T-cell (primary cell): ENCODE measurements at regions not wholly inside any gene's neighbourhood (a gene's known extent, or its start where the extent isn't known, plus 50 kb on each side); places are given as distances from the start of the nearest gene placed in this dataset.

Source experiments
- ATAC-seq, 4 experiments: fragments of 200-7000 bp in 3 of 4; fragments of 150-1000 bp in 1 of 4; cut with Tn5 transposase; replicated peaks in 1 of 4; 1 replicate in 3 of 4; 2 replicates in 1 of 4; pipeline ENCODE4 v1.10.0; 2021; ENCODE audit warnings: moderate library complexity in 3 of 4, mild to moderate bottlenecking in 2 of 4, moderate number of reproducible peaks in 1 of 4
- CTCF ChIA-PET, 2 donors: fragments of 300-600 bp; sonication (Branson Sonifier 250); formaldehyde crosslinking; loops; one replicate each; lab custom pipeline; 2022; ENCODE audit warnings: antibody characterized with exemption in 2 of 2; lab: Charles Lee
- POLR2A ChIA-PET, 2 donors: fragments of 300-600 bp; sonication (Branson Sonifier 250); formaldehyde crosslinking; loops; one replicate each; lab custom pipeline; 2022; ENCODE audit warnings: antibody characterized with exemption in 2 of 2; lab: Charles Lee
- DNase-seq, 35 experiments: peaks; one replicate each; pipeline versions ENCODE4 v3.0.0 to v3.0.0-alpha.2; 2013 to 2023
- H3K27ac ChIP-seq: one replicate; pipeline ENCODE4 v1.5.1; 2013; ENCODE audit warnings: low read length
- H3K27me3 ChIP-seq, 2 experiments: replicated peaks in 1 of 2; 1 replicate in 1 of 2; 2 replicates in 1 of 2; pipeline versions ENCODE4 v1.6.1 to v1.7.0; 2013; ENCODE audit warnings: low read length in 1 of 2, mixed read lengths in 1 of 2; ENCODE audit not compliant: control insufficient read depth in 2 of 2, insufficient read depth in 2 of 2; ENCODE audit errors: extremely low read depth in 1 of 2
- H3K36me3 ChIP-seq, 2 donors: 1 replicate in 1 of 2; 2 replicates in 1 of 2; pipeline versions ENCODE4 v1.6.1 to v1.7.0; 2013; ENCODE audit warnings: low read length in 1 of 2; ENCODE audit not compliant: control insufficient read depth in 2 of 2, insufficient read depth in 1 of 2; ENCODE audit errors: extremely low read depth in 1 of 2
- H3K4me1 ChIP-seq, 2 experiments: 1 replicate in 1 of 2; 2 replicates in 1 of 2; pipeline versions ENCODE4 v1.6.1 to v1.7.0; 2013; ENCODE audit warnings: low read length in 2 of 2, mixed read lengths in 1 of 2; ENCODE audit not compliant: insufficient read depth in 2 of 2, control insufficient read depth in 1 of 2; ENCODE audit errors: extremely low read depth in 1 of 2
- H3K4me3 ChIP-seq, 2 donors: 1 replicate in 1 of 2; 2 replicates in 1 of 2; pipeline versions ENCODE4 v1.5.1 to v1.7.0; 2013; ENCODE audit warnings: mild to moderate bottlenecking in 2 of 2, low read length in 1 of 2, moderate library complexity in 1 of 2; ENCODE audit not compliant: control insufficient read depth in 1 of 2; ENCODE audit errors: extremely low read depth in 1 of 2
- H3K9me3 ChIP-seq: 2 replicates; pipeline ENCODE4 v1.7.0; 2013
- H3K27ac Mint-ChIP-seq, 2 donors: one replicate each; pipeline ENCODE4 v1.8.0; 2020 to 2021; ENCODE audit warnings: mild to moderate bottlenecking in 2 of 2, mixed read lengths in 2 of 2
- H3K27me3 Mint-ChIP-seq, 2 donors: one replicate each; pipeline ENCODE4 v1.8.0; 2021 to 2022; ENCODE audit warnings: mixed read lengths in 2 of 2
- H3K36me3 Mint-ChIP-seq: one replicate; pipeline ENCODE4 v1.8.0; 2021; ENCODE audit warnings: mixed read lengths
- H3K4me1 Mint-ChIP-seq, 3 donors: one replicate each; pipeline ENCODE4 v1.8.0; 2020 to 2022; ENCODE audit warnings: mixed read lengths in 3 of 3, mild to moderate bottlenecking in 1 of 3
- H3K4me3 Mint-ChIP-seq, 3 donors: one replicate each; pipeline ENCODE4 v1.8.0; 2020 to 2022; ENCODE audit warnings: mild to moderate bottlenecking in 3 of 3, mixed read lengths in 3 of 3, moderate library complexity in 3 of 3
- H3K9me3 Mint-ChIP-seq, 3 donors: one replicate each; pipeline ENCODE4 v1.8.0; 2020 to 2022; ENCODE audit warnings: mixed read lengths in 3 of 3
- WGBS: methylation state at CpG from one replicate; pipeline ENCODE4 v1.1.5; 2013; ENCODE audit warnings: missing lambda C conversion rate; ENCODE audit not compliant: insufficient coverage; 5-methylcytosine and 5-hydroxymethylcytosine counted together

- Histone ChIP-seq H3K27me3 (no peaks in the 10 kb centered on the region), H3K27ac (no peak overlapping the region), H3K9me3 (no peaks in the 10 kb centered on the region), H3K4me1 (no peaks in the 10 kb centered on the region), H3K36me3 (no peaks in the 10 kb centered on the region), H3K4me3 (no peak overlapping the region)
- Mint-ChIP-seq H3K27me3 (no peaks in the 10 kb centered on the region), H3K27ac (no peak overlapping the region), H3K36me3 (no peaks in the 10 kb centered on the region), H3K9me3 (peaks cover 7 to 26% (median 20%) of the 10 kb centered on the region in 3 donors), H3K4me1 (no peaks in the 10 kb centered on the region), H3K4me3 (no peak overlapping the region)
- POLR2A ChIA-PET: no interaction called here
- no CpG with 5 or more reads among the region's 2 CpGs for WGBS
- ATAC-seq: no peak
- no peak for DNase-seq
- CTCF ChIA-PET: no interaction called here
These were observed 1248.5 kb downstream of the ROBO1 start for GRCh38 chr3:78519281-78519680.

GRCh38 chr3:78529601-78530000, 1238.2 kb downstream of the ROBO1 start:
- Histone ChIP-seq H3K27ac (no peak overlapping the region), H3K4me1 (no peaks in the 10 kb centered on the region), H3K9me3 (no peaks in the 10 kb centered on the region), H3K36me3 (no peaks in the 10 kb centered on the region), H3K27me3 (no peaks in the 10 kb centered on the region), H3K4me3 (no peak overlapping the region)
- Mint-ChIP-seq H3K4me3 (no peak overlapping the region), H3K27me3 (no peaks in the 10 kb centered on the region), H3K9me3 (peaks cover 19 to 27% (median 23%) of the 10 kb centered on the region in 3 donors), H3K27ac (no peak overlapping the region), H3K4me1 (no peaks in the 10 kb centered on the region), H3K36me3 (no peaks in the 10 kb centered on the region)
- WGBS: no CpG with 5 or more reads among the region's 3 CpGs
- CTCF ChIA-PET: no interaction called here
- POLR2A ChIA-PET: no interaction called here
- DNase-seq (no peak), ATAC-seq (no peak)

- ATAC-seq: no peak
- POLR2A ChIA-PET: interaction anchor here in 1 of 2 donors (0.6 kb wide), 1 partner anchor 10 kb away, joined by 3 read pairs; no protein-coding TSS in a partner anchor
These were observed 1227.3 kb downstream of the ROBO1 start for GRCh38 chr3:78540485-78540884.

GRCh38 chr3:78545827-78546226, 1222.0 kb downstream of the ROBO1 start:
- no peak overlapping the region for H3K27ac Mint-ChIP-seq
- POLR2A ChIA-PET: no interaction called here
- ATAC-seq (no peak), DNase-seq (no peak)
- H3K4me3 Mint-ChIP-seq: no peak overlapping the region
- H3K27me3 Mint-ChIP-seq: no peaks in the 10 kb centered on the region
- H3K27me3 ChIP-seq: no peaks in the 10 kb centered on the region
- H3K9me3 Mint-ChIP-seq: peaks cover 16 to 44% (median 22%) of the 10 kb centered on the region in 3 donors
- no peak overlapping the region for H3K27ac ChIP-seq
- H3K4me1 Mint-ChIP-seq: no peaks in the 10 kb centered on the region
- H3K36me3 Mint-ChIP-seq: no peaks in the 10 kb centered on the region
- no CpG with 5 or more reads among the region's 2 CpGs for WGBS
- CTCF ChIA-PET: no interaction called here
- no peaks in the 10 kb centered on the region for H3K36me3 ChIP-seq
- no peaks in the 10 kb centered on the region for H3K9me3 ChIP-seq
- no peaks in the 10 kb centered on the region for H3K4me1 ChIP-seq
- no peak overlapping the region for H3K4me3 ChIP-seq

More at GRCh38 chr3:78540485-78540884, 1227.3 kb downstream of the ROBO1 start:
- Mint-ChIP-seq H3K9me3 (peaks cover 10 to 27% (median 10%) of the 10 kb centered on the region in 3 donors), H3K4me1 (no peaks in the 10 kb centered on the region), H3K36me3 (no peaks in the 10 kb centered on the region), H3K27ac (no peak overlapping the region), H3K27me3 (no peaks in the 10 kb centered on the region), H3K4me3 (no peak overlapping the region)
- no peak overlapping the region for H3K4me3 ChIP-seq
- no peaks in the 10 kb centered on the region for H3K9me3 ChIP-seq
- H3K4me1 ChIP-seq: no peaks in the 10 kb centered on the region
- H3K36me3 ChIP-seq: no peaks in the 10 kb centered on the region
- WGBS: 73% methylated on average over 2 of the region's 2 CpGs
- H3K27ac ChIP-seq: no peak overlapping the region
- no peak for DNase-seq
- H3K27me3 ChIP-seq: no peaks in the 10 kb centered on the region
- CTCF ChIA-PET: no interaction called here
